Activated CD4-positive, alpha-beta T cell treated with anti-CD3 and anti-CD28 coated beads, Interleukin-2, amount 10 ng/mL, durations not matched to agents 7 days and 5 days (primary cell): ENCODE measurements at regions not wholly inside any gene's neighbourhood (a gene's known extent, or its start where the extent isn't known, plus 50 kb on each side); places are given as distances from the start of the nearest gene placed in this dataset.

Experiments used
- CTCF ChIA-PET: fragments of 350-600 bp; sonication (Branson Sonifier 250); formaldehyde crosslinking; loops from one replicate; lab custom pipeline; 2021; ENCODE audit warnings: antibody characterized with exemption; lab: Charles Lee
- POLR2A ChIA-PET: fragments of 350-600 bp; sonication (Branson Sonifier 250); formaldehyde crosslinking; loops from one replicate; lab custom pipeline; 2021; ENCODE audit warnings: antibody characterized with exemption; lab: Charles Lee
- DNase-seq: peaks from one replicate; pipeline ENCODE4 v3.0.0-alpha.2; 2020
- H3K27ac Mint-ChIP-seq: one replicate; pipeline ENCODE4 v1.8.0; 2021; ENCODE audit warnings: mild to moderate bottlenecking, moderate library complexity, mixed read lengths
- H3K27me3 Mint-ChIP-seq: one replicate; pipeline ENCODE4 v1.8.0; 2021; ENCODE audit warnings: mixed read lengths
- H3K36me3 Mint-ChIP-seq: one replicate; pipeline ENCODE4 v1.8.0; 2021; ENCODE audit warnings: low read depth, mixed read lengths
- H3K4me1 Mint-ChIP-seq: one replicate; pipeline ENCODE4 v1.8.0; 2021; ENCODE audit warnings: mixed read lengths
- H3K4me3 Mint-ChIP-seq: one replicate; pipeline ENCODE4 v1.8.0; 2021; ENCODE audit warnings: mild to moderate bottlenecking, moderate library complexity, mixed read lengths
- H3K9me3 Mint-ChIP-seq: one replicate; pipeline ENCODE4 v1.8.0; 2021; ENCODE audit warnings: mixed read lengths

GRCh38 chr20:40343390-40343789, 345.6 kb downstream of the MAFB start:
- H3K4me3 Mint-ChIP-seq: no peak overlapping the region

GRCh38 chr20:40341561-40341960, 347.5 kb downstream of the MAFB start:
- no peaks in the 10 kb centered on the region for H3K36me3 Mint-ChIP-seq
- ChIA-PET CTCF (interaction anchor here (0.8 kb wide), 1 partner anchor 10 kb away, joined by 3 read pairs; no protein-coding TSS in a partner anchor), POLR2A (no interaction called here)
- no peak overlapping the region for H3K27ac Mint-ChIP-seq
- H3K4me3 Mint-ChIP-seq: no peak overlapping the region
- H3K4me1 Mint-ChIP-seq: no peaks in the 10 kb centered on the region
- no peaks in the 10 kb centered on the region for H3K27me3 Mint-ChIP-seq
- no peak for DNase-seq
- peaks cover 8% of the 10 kb centered on the region for H3K9me3 Mint-ChIP-seq

More at GRCh38 chr20:40343390-40343789, 345.6 kb downstream of the MAFB start:
- Mint-ChIP-seq H3K9me3 (peaks cover 8% of the 10 kb centered on the region), H3K27me3 (no peaks in the 10 kb centered on the region), H3K36me3 (no peaks in the 10 kb centered on the region), H3K4me1 (no peaks in the 10 kb centered on the region), H3K27ac (no peak overlapping the region)
- ChIA-PET POLR2A (no interaction called here), CTCF (no interaction called here)
- no peak for DNase-seq

GRCh38 chr20:40339661-40340449, 349.2 kb downstream of the MAFB start:
- DNase-seq: no peak
- no peaks in the 10 kb centered on the region for H3K27me3 Mint-ChIP-seq
- ChIA-PET CTCF (no interaction called here), POLR2A (no interaction called here)
- no peak overlapping the region for H3K4me3 Mint-ChIP-seq
- H3K36me3 Mint-ChIP-seq: no peaks in the 10 kb centered on the region
- H3K27ac Mint-ChIP-seq: no peak overlapping the region
- peaks cover 8% of the 10 kb centered on the region for H3K9me3 Mint-ChIP-seq
- no peaks in the 10 kb centered on the region for H3K4me1 Mint-ChIP-seq

GRCh38 chr20:40336533-40336932, 352.5 kb downstream of the MAFB start:
- H3K36me3 Mint-ChIP-seq: no peaks in the 10 kb centered on the region
- DNase-seq: no peak
- CTCF ChIA-PET: no interaction called here
- no peak overlapping the region for H3K27ac Mint-ChIP-seq
- H3K27me3 Mint-ChIP-seq: no peaks in the 10 kb centered on the region
- POLR2A ChIA-PET: no interaction called here
- H3K4me1 Mint-ChIP-seq: no peaks in the 10 kb centered on the region
- no peaks in the 10 kb centered on the region for H3K9me3 Mint-ChIP-seq
- H3K4me3 Mint-ChIP-seq: no peak overlapping the region

- Mint-ChIP-seq H3K4me1 (no peaks in the 10 kb centered on the region), H3K27ac (no peak overlapping the region), H3K4me3 (no peak overlapping the region), H3K36me3 (no peaks in the 10 kb centered on the region), H3K9me3 (no peaks in the 10 kb centered on the region), H3K27me3 (no peaks in the 10 kb centered on the region)
- ChIA-PET CTCF (no interaction called here), POLR2A (no interaction called here)
- no peak for DNase-seq
These were observed 353.1 kb downstream of the MAFB start for GRCh38 chr20:40335901-40336351.

- Mint-ChIP-seq H3K36me3 (no peaks in the 10 kb centered on the region), H3K27ac (no peak overlapping the region), H3K4me3 (no peak overlapping the region), H3K9me3 (no peaks in the 10 kb centered on the region), H3K27me3 (no peaks in the 10 kb centered on the region), H3K4me1 (no peaks in the 10 kb centered on the region)
- no peak for DNase-seq
- ChIA-PET CTCF (no interaction called here), POLR2A (no interaction called here)
These were observed 353.6 kb downstream of the MAFB start for GRCh38 chr20:40335437-40335836.

GRCh38 chr20:40333591-40333990, 355.4 kb downstream of the MAFB start:
- Mint-ChIP-seq H3K27ac (no peak overlapping the region), H3K36me3 (no peaks in the 10 kb centered on the region), H3K27me3 (no peaks in the 10 kb centered on the region), H3K4me3 (no peak overlapping the region), H3K9me3 (no peaks in the 10 kb centered on the region), H3K4me1 (no peaks in the 10 kb centered on the region)
- CTCF ChIA-PET: no interaction called here
- POLR2A ChIA-PET: no interaction called here
- no peak for DNase-seq

- Mint-ChIP-seq H3K4me1 (no peaks in the 10 kb centered on the region), H3K9me3 (no peaks in the 10 kb centered on the region), H3K27ac (no peak overlapping the region), H3K36me3 (no peaks in the 10 kb centered on the region), H3K27me3 (no peaks in the 10 kb centered on the region), H3K4me3 (no peak overlapping the region)
- no peak for DNase-seq
- ChIA-PET CTCF (no interaction called here), POLR2A (no interaction called here)
These were observed 357.1 kb downstream of the MAFB start for GRCh38 chr20:40331807-40332560.

GRCh38 chr20:40331249-40331648, 357.8 kb downstream of the MAFB start:
- Mint-ChIP-seq H3K4me1 (no peaks in the 10 kb centered on the region), H3K36me3 (no peaks in the 10 kb centered on the region), H3K27ac (no peak overlapping the region), H3K4me3 (no peak overlapping the region), H3K9me3 (no peaks in the 10 kb centered on the region), H3K27me3 (no peaks in the 10 kb centered on the region)
- ChIA-PET CTCF (no interaction called here), POLR2A (no interaction called here)
- DNase-seq: no peak

- POLR2A ChIA-PET: no interaction called here
- CTCF ChIA-PET: no interaction called here
- Mint-ChIP-seq H3K4me3 (no peak overlapping the region), H3K27me3 (no peaks in the 10 kb centered on the region), H3K36me3 (no peaks in the 10 kb centered on the region), H3K4me1 (no peaks in the 10 kb centered on the region), H3K27ac (no peak overlapping the region), H3K9me3 (no peaks in the 10 kb centered on the region)
- no peak for DNase-seq
These were observed 359.7 kb downstream of the MAFB start for GRCh38 chr20:40329321-40329720.

GRCh38 chr20:40326784-40327183, 362.3 kb downstream of the MAFB start:
- Mint-ChIP-seq H3K4me1 (no peaks in the 10 kb centered on the region), H3K27ac (no peak overlapping the region), H3K27me3 (no peaks in the 10 kb centered on the region), H3K36me3 (no peaks in the 10 kb centered on the region), H3K4me3 (no peak overlapping the region), H3K9me3 (no peaks in the 10 kb centered on the region)
- no peak for DNase-seq
- ChIA-PET CTCF (no interaction called here), POLR2A (no interaction called here)

GRCh38 chr20:40325006-40325568, 363.9 kb downstream of the MAFB start:
- H3K27ac Mint-ChIP-seq: no peak overlapping the region
- H3K9me3 Mint-ChIP-seq: no peaks in the 10 kb centered on the region
- CTCF ChIA-PET: no interaction called here
- DNase-seq: no peak
- no peaks in the 10 kb centered on the region for H3K36me3 Mint-ChIP-seq
- H3K4me3 Mint-ChIP-seq: no peak overlapping the region
- H3K27me3 Mint-ChIP-seq: no peaks in the 10 kb centered on the region
- H3K4me1 Mint-ChIP-seq: no peaks in the 10 kb centered on the region
- POLR2A ChIA-PET: no interaction called here

GRCh38 chr20:40323361-40323794, 365.7 kb downstream of the MAFB start:
- H3K27ac Mint-ChIP-seq: no peak overlapping the region
- no peaks in the 10 kb centered on the region for H3K9me3 Mint-ChIP-seq
- no peaks in the 10 kb centered on the region for H3K27me3 Mint-ChIP-seq
- POLR2A ChIA-PET: no interaction called here
- no peaks in the 10 kb centered on the region for H3K4me1 Mint-ChIP-seq
- no peaks in the 10 kb centered on the region for H3K36me3 Mint-ChIP-seq
- CTCF ChIA-PET: no interaction called here
- H3K4me3 Mint-ChIP-seq: no peak overlapping the region
- DNase-seq: no peak
